Osteocyte (in vitro differentiated cells): ENCODE measurements at regions not wholly inside any gene's neighbourhood (a gene's known extent, or its start where the extent isn't known, plus 50 kb on each side); places are given as distances from the start of the nearest gene placed in this dataset.

ENCODE experiments used
- DNase-seq: peaks from one replicate; pipeline ENCODE4 v3.0.0; 2021; ENCODE audit warnings: mixed read lengths; ENCODE audit not compliant: unreplicated experiment; ENCODE audit errors: extremely low spot score
- H3K27ac Mint-ChIP-seq: one replicate; pipeline ENCODE4 v1.8.0; 2021; ENCODE audit warnings: mild to moderate bottlenecking, mixed read lengths; ENCODE audit not compliant: unreplicated experiment
- H3K27me3 Mint-ChIP-seq: one replicate; pipeline ENCODE4 v1.8.0; 2021; ENCODE audit warnings: mixed read lengths; ENCODE audit not compliant: unreplicated experiment
- H3K36me3 Mint-ChIP-seq: one replicate; pipeline ENCODE4 v1.8.0; 2021; ENCODE audit warnings: mixed read lengths; ENCODE audit not compliant: unreplicated experiment
- H3K4me1 Mint-ChIP-seq: one replicate; pipeline ENCODE4 v1.8.0; 2021; ENCODE audit warnings: mixed read lengths; ENCODE audit not compliant: unreplicated experiment
- H3K4me3 Mint-ChIP-seq: one replicate; pipeline ENCODE4 v1.8.0; 2021; ENCODE audit warnings: mild to moderate bottlenecking, moderate library complexity, mixed read lengths; ENCODE audit not compliant: unreplicated experiment
- H3K9me3 Mint-ChIP-seq: one replicate; pipeline ENCODE4 v1.8.0; 2021; ENCODE audit warnings: mixed read lengths; ENCODE audit not compliant: unreplicated experiment
- TF ChIP-seq, protein P1 (sequence below): fragments of 200-600 bp; sonication (generic); IDR thresholded peaks from 2 replicates; pipeline ENCODE4 v1.5.0; 2021; ENCODE audit warnings: antibody characterized with exemption, mild to moderate bottlenecking, moderate library complexity

- TF ChIP-seq, protein P1, sequence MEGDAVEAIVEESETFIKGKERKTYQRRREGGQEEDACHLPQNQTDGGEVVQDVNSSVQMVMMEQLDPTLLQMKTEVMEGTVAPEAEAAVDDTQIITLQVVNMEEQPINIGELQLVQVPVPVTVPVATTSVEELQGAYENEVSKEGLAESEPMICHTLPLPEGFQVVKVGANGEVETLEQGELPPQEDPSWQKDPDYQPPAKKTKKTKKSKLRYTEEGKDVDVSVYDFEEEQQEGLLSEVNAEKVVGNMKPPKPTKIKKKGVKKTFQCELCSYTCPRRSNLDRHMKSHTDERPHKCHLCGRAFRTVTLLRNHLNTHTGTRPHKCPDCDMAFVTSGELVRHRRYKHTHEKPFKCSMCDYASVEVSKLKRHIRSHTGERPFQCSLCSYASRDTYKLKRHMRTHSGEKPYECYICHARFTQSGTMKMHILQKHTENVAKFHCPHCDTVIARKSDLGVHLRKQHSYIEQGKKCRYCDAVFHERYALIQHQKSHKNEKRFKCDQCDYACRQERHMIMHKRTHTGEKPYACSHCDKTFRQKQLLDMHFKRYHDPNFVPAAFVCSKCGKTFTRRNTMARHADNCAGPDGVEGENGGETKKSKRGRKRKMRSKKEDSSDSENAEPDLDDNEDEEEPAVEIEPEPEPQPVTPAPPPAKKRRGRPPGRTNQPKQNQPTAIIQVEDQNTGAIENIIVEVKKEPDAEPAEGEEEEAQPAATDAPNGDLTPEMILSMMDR: no peak
- peaks cover 42% of the 10 kb centered on the region for H3K27me3 Mint-ChIP-seq
- H3K9me3 Mint-ChIP-seq: no peaks in the 10 kb centered on the region
- H3K4me1 Mint-ChIP-seq: no peaks in the 10 kb centered on the region
- H3K27ac Mint-ChIP-seq: no peak overlapping the region
- no peak overlapping the region for H3K4me3 Mint-ChIP-seq
- DNase-seq: no peak
- no peaks in the 10 kb centered on the region for H3K36me3 Mint-ChIP-seq
Observed at GRCh38 chr11:129686269-129686668, 129.4 kb upstream of the TMEM45B start.

- Mint-ChIP-seq H3K4me1 (peaks cover 3% of the 10 kb centered on the region), H3K4me3 (no peak overlapping the region), H3K27me3 (peaks cover 24% of the 10 kb centered on the region), H3K27ac (no peak overlapping the region), H3K9me3 (no peaks in the 10 kb centered on the region), H3K36me3 (no peaks in the 10 kb centered on the region)
- TF ChIP-seq, protein P1: no peak
- no peak for DNase-seq
Observed at GRCh38 chr11:129691142-129691541, 124.5 kb upstream of the TMEM45B start.

DNA sequence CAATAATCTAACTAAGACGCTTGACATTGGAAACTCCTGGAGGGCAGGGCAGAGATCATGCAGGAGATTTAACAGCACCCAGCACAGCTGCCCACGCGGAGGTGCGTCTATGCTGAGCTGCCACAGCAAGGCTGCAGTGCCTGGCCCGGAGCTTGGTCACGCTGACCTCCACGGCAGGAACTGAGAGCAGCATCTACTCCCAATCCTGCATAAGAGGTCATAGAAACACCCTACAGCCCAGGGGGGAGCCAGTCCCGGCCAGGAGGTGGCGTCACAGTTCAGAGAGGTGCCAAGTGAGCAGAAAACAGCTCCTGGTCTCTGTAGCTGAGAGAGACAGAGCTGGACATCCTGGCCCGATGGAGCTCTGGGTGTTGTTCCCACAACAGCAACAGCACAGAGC, 121.1 kb upstream of the TMEM45B start:
- H3K27me3 Mint-ChIP-seq: peaks cover 30% of the 10 kb centered on the region

GRCh38 chr11:129694966-129695365, 120.7 kb upstream of the TMEM45B start:
- peaks cover 33% of the 10 kb centered on the region for H3K27me3 Mint-ChIP-seq
- TF ChIP-seq, protein P1: no peak

More for the DNA sequence above, 121.1 kb upstream of the TMEM45B start:
- TF ChIP-seq, protein P1: no peak
- DNase-seq: peak; percentile 81
- no peaks in the 10 kb centered on the region for H3K36me3 Mint-ChIP-seq
- no peak overlapping the region for H3K4me3 Mint-ChIP-seq
- peaks cover 3% of the 10 kb centered on the region for H3K4me1 Mint-ChIP-seq
- H3K27ac Mint-ChIP-seq: no peak overlapping the region
- no peaks in the 10 kb centered on the region for H3K9me3 Mint-ChIP-seq

GRCh38 chr11:129695571-129696308, 119.9 kb upstream of the TMEM45B start:
- Mint-ChIP-seq H3K27ac (no peak overlapping the region), H3K4me3 (peak overlapping the region; percentile 61), H3K4me1 (peaks cover 3% of the 10 kb centered on the region), H3K27me3 (peaks cover 33% of the 10 kb centered on the region), H3K36me3 (no peaks in the 10 kb centered on the region), H3K9me3 (no peaks in the 10 kb centered on the region)
- DNase-seq: peak; percentile 84
- TF ChIP-seq, protein P1: peak; percentile 63

More at GRCh38 chr11:129694966-129695365, 120.7 kb upstream of the TMEM45B start:
- no peak for DNase-seq
- Mint-ChIP-seq H3K4me1 (peaks cover 3% of the 10 kb centered on the region), H3K36me3 (no peaks in the 10 kb centered on the region), H3K4me3 (no peak overlapping the region), H3K9me3 (no peaks in the 10 kb centered on the region), H3K27ac (no peak overlapping the region)
